ENCODE measurements at regions not wholly inside any gene's neighbourhood (a gene's known extent, or its start where the extent isn't known, plus 50 kb on each side); places are given as distances from the start of the nearest gene placed in this dataset.

DNA sequence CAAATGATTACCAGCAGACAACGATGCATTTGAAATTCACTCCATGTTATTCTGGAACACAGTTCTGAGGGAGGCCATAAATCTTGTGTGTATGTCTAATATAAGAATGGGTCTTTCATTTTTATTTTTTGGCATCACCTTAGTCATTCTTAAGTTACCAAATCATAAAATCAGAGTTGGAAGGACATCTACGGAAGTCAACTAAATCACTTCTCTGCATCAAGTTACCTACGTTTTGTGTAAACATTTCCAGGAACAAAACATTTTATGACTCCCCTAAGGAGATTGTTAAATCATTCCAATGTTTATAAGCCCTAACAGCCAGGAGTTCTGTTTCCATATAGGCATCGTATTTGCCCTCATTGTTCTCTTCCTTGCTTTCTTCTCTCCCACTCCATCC, 378.2 kb downstream of the FAM170A start:
- Histone ChIP-seq H3K79me2 (ENCODE audit: insufficient read depth, low read length) (no peaks in the 10 kb centered on the region), H3K4me2 (replicated peaks; ENCODE audit: extremely low read depth, low read length, poor library complexity, severe bottlenecking) (no peak overlapping the region), H3K9me3 (replicated peaks in 1 of 2; ENCODE audit: control insufficient read depth in 1 of 2, insufficient read depth in 1 of 2, low read length in 2 of 2) (no peaks in the 10 kb centered on the region), H3K27ac (ENCODE audit: low read depth in 1 of 2, low read length in 2 of 2) (no peak overlapping the region), H4K20me1 (ENCODE audit: insufficient read depth, low read length) (no peaks in the 10 kb centered on the region), H3K9ac (ENCODE audit: insufficient read depth, low read length, poor library complexity, severe bottlenecking) (no peak overlapping the region), H3K36me3 (replicated peaks in 1 of 2; ENCODE audit: control insufficient read depth in 1 of 2, insufficient read depth in 2 of 2, low read length in 2 of 2) (no peaks in the 10 kb centered on the region), H3K27me3 (ENCODE audit: control insufficient read depth in 2 of 2, insufficient read depth in 2 of 2, low read length in 2 of 2) (no peaks in the 10 kb centered on the region), H3K4me1 (ENCODE audit: control insufficient read depth in 1 of 2, insufficient read depth in 2 of 2, low read length in 2 of 2) (no peaks in the 10 kb centered on the region), H2AFZ (ENCODE audit: insufficient read depth, low read depth, low read length, poor library complexity, severe bottlenecking) (no peak overlapping the region), H3K4me3 (replicated peaks in 1 of 3; ENCODE audit: low read depth in 2 of 3, low read length in 3 of 3) (no peak overlapping the region)
- no peaks in the 10 kb centered on the region for H3K36me3 Mint-ChIP-seq
- TF ChIP-seq, protein P1, sequence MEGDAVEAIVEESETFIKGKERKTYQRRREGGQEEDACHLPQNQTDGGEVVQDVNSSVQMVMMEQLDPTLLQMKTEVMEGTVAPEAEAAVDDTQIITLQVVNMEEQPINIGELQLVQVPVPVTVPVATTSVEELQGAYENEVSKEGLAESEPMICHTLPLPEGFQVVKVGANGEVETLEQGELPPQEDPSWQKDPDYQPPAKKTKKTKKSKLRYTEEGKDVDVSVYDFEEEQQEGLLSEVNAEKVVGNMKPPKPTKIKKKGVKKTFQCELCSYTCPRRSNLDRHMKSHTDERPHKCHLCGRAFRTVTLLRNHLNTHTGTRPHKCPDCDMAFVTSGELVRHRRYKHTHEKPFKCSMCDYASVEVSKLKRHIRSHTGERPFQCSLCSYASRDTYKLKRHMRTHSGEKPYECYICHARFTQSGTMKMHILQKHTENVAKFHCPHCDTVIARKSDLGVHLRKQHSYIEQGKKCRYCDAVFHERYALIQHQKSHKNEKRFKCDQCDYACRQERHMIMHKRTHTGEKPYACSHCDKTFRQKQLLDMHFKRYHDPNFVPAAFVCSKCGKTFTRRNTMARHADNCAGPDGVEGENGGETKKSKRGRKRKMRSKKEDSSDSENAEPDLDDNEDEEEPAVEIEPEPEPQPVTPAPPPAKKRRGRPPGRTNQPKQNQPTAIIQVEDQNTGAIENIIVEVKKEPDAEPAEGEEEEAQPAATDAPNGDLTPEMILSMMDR (IDR thresholded peaks at IDR 0.05) = no peak
- intact Hi-C loops (cut with micrococcal nuclease) = no loop called here
- H3K9me3 Mint-ChIP-seq = peaks cover 0 to 2% (median 0%) of the 10 kb centered on the region in 7 donors
- no peak overlapping the region for H3K4me3 Mint-ChIP-seq
- DNase-seq = no peak
- peaks cover 0 to 2% (median 0%) of the 10 kb centered on the region in 3 donors for H3K27me3 Mint-ChIP-seq (ENCODE audit: low read depth in 3 of 3)
- H3K27ac Mint-ChIP-seq = no peak overlapping the region
- no peaks in the 10 kb centered on the region for H3K4me1 Mint-ChIP-seq
- WGBS (ENCODE audit: insufficient coverage) = 92% methylated on average over 2 of the region's 4 CpGs

DNA sequence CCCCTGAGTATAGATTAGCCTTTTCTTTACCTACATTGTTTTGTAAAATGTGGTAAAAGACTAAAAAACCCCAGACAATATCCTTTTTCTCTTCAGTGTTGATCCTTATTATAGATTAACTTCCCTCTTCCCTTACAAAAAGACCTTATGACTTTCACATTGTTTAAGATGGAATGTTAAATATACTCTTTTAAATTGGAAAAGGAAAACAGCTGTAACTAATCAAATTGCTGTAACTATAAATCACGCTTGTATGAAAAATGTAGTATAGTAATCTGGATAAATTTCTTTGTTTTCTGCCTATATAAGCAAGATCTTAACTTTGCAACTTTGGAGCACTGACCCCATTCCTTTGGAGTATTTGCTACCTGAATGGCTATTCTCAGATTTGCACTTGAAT, 383.1 kb downstream of the FAM170A start:
- H3K36me3 Mint-ChIP-seq = no peaks in the 10 kb centered on the region
- intact Hi-C loops (cut with micrococcal nuclease) = no loop called here
- no CpG with 5 or more reads among the region's 1 CpG for WGBS (ENCODE audit: insufficient coverage)
- H3K4me3 ChIP-seq (replicated peaks in 1 of 3; ENCODE audit: low read depth in 2 of 3, low read length in 3 of 3) = no peak overlapping the region
- no peaks in the 10 kb centered on the region for H3K27me3 ChIP-seq (ENCODE audit: control insufficient read depth in 2 of 2, insufficient read depth in 2 of 2, low read length in 2 of 2)
- H3K27ac ChIP-seq (ENCODE audit: low read depth in 1 of 2, low read length in 2 of 2) = no peak overlapping the region
- H3K27me3 Mint-ChIP-seq (ENCODE audit: low read depth in 3 of 3) = no peaks in the 10 kb centered on the region
- no peak overlapping the region for H3K4me2 ChIP-seq (replicated peaks; ENCODE audit: extremely low read depth, low read length, poor library complexity, severe bottlenecking)
- H3K9me3 Mint-ChIP-seq = peaks cover 0 to 2% (median 0%) of the 10 kb centered on the region in 7 donors
- DNase-seq = no peak
- TF ChIP-seq, protein P1 (IDR thresholded peaks at IDR 0.05) = no peak
- no peaks in the 10 kb centered on the region for H3K79me2 ChIP-seq (ENCODE audit: insufficient read depth, low read length)
- H3K4me1 Mint-ChIP-seq = no peaks in the 10 kb centered on the region
- H3K4me3 Mint-ChIP-seq = no peak overlapping the region
- H3K9me3 ChIP-seq (replicated peaks in 1 of 2; ENCODE audit: control insufficient read depth in 1 of 2, insufficient read depth in 1 of 2, low read length in 2 of 2) = no peaks in the 10 kb centered on the region
- H3K9ac ChIP-seq (ENCODE audit: insufficient read depth, low read length, poor library complexity, severe bottlenecking) = no peak overlapping the region
- no peak overlapping the region for H2AFZ ChIP-seq (ENCODE audit: insufficient read depth, low read depth, low read length, poor library complexity, severe bottlenecking)
- no peak overlapping the region for H3K27ac Mint-ChIP-seq
- no peaks in the 10 kb centered on the region for H3K4me1 ChIP-seq (ENCODE audit: control insufficient read depth in 1 of 2, insufficient read depth in 2 of 2, low read length in 2 of 2)
- H3K36me3 ChIP-seq (replicated peaks in 1 of 2; ENCODE audit: control insufficient read depth in 1 of 2, insufficient read depth in 2 of 2, low read length in 2 of 2) = no peaks in the 10 kb centered on the region
- H4K20me1 ChIP-seq (ENCODE audit: insufficient read depth, low read length) = no peaks in the 10 kb centered on the region
